ENCODE measurements at regions not wholly inside any gene's neighbourhood (a gene's known extent, or its start where the extent isn't known, plus 50 kb on each side); places are given as distances from the start of the nearest gene placed in this dataset.

DNA sequence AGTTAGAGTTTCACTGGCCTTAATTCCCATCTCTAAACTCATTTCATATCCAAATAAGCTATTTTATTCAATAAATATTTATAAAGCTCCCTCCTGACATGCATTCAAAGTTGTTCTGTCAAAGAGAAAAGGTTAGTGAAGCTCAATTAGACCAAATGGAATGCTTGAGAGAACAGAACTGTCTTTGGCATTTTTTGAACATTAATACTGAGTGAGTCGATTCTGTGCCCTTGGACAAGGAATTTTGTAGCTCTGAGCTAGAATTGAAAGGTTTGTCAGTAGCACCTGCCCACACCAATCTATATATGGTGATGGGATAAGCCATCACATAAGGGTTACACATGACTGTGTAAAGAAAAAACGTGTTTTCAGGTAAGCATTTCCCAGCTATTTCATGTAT lies 631.2 kb upstream of the CCNG1 start:
- TF ChIP-seq POLR2AphosphoS5 (IDR thresholded peaks at IDR 0.05), result no peak
- TF ChIP-seq, protein P1, sequence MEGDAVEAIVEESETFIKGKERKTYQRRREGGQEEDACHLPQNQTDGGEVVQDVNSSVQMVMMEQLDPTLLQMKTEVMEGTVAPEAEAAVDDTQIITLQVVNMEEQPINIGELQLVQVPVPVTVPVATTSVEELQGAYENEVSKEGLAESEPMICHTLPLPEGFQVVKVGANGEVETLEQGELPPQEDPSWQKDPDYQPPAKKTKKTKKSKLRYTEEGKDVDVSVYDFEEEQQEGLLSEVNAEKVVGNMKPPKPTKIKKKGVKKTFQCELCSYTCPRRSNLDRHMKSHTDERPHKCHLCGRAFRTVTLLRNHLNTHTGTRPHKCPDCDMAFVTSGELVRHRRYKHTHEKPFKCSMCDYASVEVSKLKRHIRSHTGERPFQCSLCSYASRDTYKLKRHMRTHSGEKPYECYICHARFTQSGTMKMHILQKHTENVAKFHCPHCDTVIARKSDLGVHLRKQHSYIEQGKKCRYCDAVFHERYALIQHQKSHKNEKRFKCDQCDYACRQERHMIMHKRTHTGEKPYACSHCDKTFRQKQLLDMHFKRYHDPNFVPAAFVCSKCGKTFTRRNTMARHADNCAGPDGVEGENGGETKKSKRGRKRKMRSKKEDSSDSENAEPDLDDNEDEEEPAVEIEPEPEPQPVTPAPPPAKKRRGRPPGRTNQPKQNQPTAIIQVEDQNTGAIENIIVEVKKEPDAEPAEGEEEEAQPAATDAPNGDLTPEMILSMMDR (IDR thresholded peaks at IDR 0.05), result no peak
